WERI-Rb-1 (cell line): ENCODE measurements at regions not wholly inside any gene's neighbourhood (a gene's known extent, or its start where the extent isn't known, plus 50 kb on each side); places are given as distances from the start of the nearest gene placed in this dataset.

Source experiments
- DNase-seq: peaks from one replicate; pipeline ENCODE4 v3.0.0-alpha.2; 2020
- H3K27ac ChIP-seq: fragments of 250-450 bp; sonication (Bioruptor Pico); 2 replicates; pipeline ENCODE4 v1.5.1; 2020; ENCODE audit warnings: mild to moderate bottlenecking, moderate library complexity
- H3K27me3 ChIP-seq: fragments of 250-450 bp; sonication (Bioruptor Pico); 2 replicates; pipeline ENCODE4 v1.5.1; 2021; ENCODE audit warnings: mild to moderate bottlenecking, low read depth, moderate library complexity; ENCODE audit not compliant: insufficient read depth, severe bottlenecking
- H3K36me3 ChIP-seq: fragments of 250-450 bp; sonication (Bioruptor Pico); 2 replicates; pipeline ENCODE4 v1.5.1; 2020; ENCODE audit warnings: mild to moderate bottlenecking, moderate library complexity
- H3K4me3 ChIP-seq: 2 replicates; pipeline ENCODE4 v1.5.1; 2011; ENCODE audit warnings: low read depth, mild to moderate bottlenecking, control low read depth, low read length
- H3K9me3 ChIP-seq: fragments of 250-450 bp; sonication (Bioruptor Pico); 2 replicates; pipeline ENCODE4 v1.5.1; 2021; ENCODE audit warnings: mild to moderate bottlenecking, moderate library complexity; ENCODE audit not compliant: severe bottlenecking
- CTCF ChIP-seq: IDR thresholded peaks from 2 replicates; pipeline ENCODE4 v1.5.1; 2011; ENCODE audit warnings: low read depth, mild to moderate bottlenecking, control low read depth, inconsistent platforms, low read length

- no peaks in the 10 kb centered on the region for H3K27me3 ChIP-seq
- peak overlapping the region; percentile 54 for H3K4me3 ChIP-seq
- H3K27ac ChIP-seq: no peak overlapping the region
- no peaks in the 10 kb centered on the region for H3K36me3 ChIP-seq
- H3K9me3 ChIP-seq: no peaks in the 10 kb centered on the region
- TF ChIP-seq CTCF: no peak
- DNase-seq: no peak
These were observed 1336.9 kb downstream of the BRD1 start for GRCh38 chr22:48490500-48491411.

GRCh38 chr22:48489551-48490499 is 1337.8 kb downstream of the BRD1 start:
- Histone ChIP-seq H3K27ac (peak overlapping the region; percentile 19; the same call in 1 of the 2 replicates), H3K4me3 (peak overlapping the region; percentile 54), H3K9me3 (no peaks in the 10 kb centered on the region), H3K27me3 (no peaks in the 10 kb centered on the region), H3K36me3 (no peaks in the 10 kb centered on the region)
- no peak for DNase-seq
- no peak for TF ChIP-seq CTCF

- TF ChIP-seq CTCF: no peak
- peak; percentile 34 for DNase-seq
- Histone ChIP-seq H3K9me3 (no peaks in the 10 kb centered on the region), H3K27me3 (no peaks in the 10 kb centered on the region), H3K36me3 (no peaks in the 10 kb centered on the region), H3K4me3 (peak overlapping the region; percentile 35), H3K27ac (no peak overlapping the region)
These were observed 1338.8 kb downstream of the BRD1 start for GRCh38 chr22:48488611-48489511.

- no peaks in the 10 kb centered on the region for H3K27me3 ChIP-seq
- no peak overlapping the region for H3K4me3 ChIP-seq
- peak; percentile 46 for DNase-seq
- H3K27ac ChIP-seq: no peak overlapping the region
- peak; percentile 51 for TF ChIP-seq CTCF
- H3K9me3 ChIP-seq: no peaks in the 10 kb centered on the region
- H3K36me3 ChIP-seq: no peaks in the 10 kb centered on the region
These were observed 1339.5 kb downstream of the BRD1 start for GRCh38 chr22:48488149-48488551.

- DNase-seq: no peak
- H3K9me3 ChIP-seq: no peaks in the 10 kb centered on the region
- H3K27me3 ChIP-seq: no peaks in the 10 kb centered on the region
- no peak overlapping the region for H3K4me3 ChIP-seq
- no peak overlapping the region for H3K27ac ChIP-seq
- TF ChIP-seq CTCF: no peak
- H3K36me3 ChIP-seq: no peaks in the 10 kb centered on the region
These were observed 1341.1 kb downstream of the BRD1 start for GRCh38 chr22:48486558-48486957.
